HG02943 (cell line): ENCODE measurements at regions not wholly inside any gene's neighbourhood (a gene's known extent, or its start where the extent isn't known, plus 50 kb on each side); places are given as distances from the start of the nearest gene placed in this dataset.

ENCODE experiments used
- ATAC-seq: cut with Tn5 transposase; IDR thresholded peaks from one replicate; pipeline ENCODE4 v1.9.1; 2021; ENCODE audit warnings: mild to moderate bottlenecking, low read depth, moderate library complexity; ENCODE audit not compliant: unreplicated experiment

DNA sequence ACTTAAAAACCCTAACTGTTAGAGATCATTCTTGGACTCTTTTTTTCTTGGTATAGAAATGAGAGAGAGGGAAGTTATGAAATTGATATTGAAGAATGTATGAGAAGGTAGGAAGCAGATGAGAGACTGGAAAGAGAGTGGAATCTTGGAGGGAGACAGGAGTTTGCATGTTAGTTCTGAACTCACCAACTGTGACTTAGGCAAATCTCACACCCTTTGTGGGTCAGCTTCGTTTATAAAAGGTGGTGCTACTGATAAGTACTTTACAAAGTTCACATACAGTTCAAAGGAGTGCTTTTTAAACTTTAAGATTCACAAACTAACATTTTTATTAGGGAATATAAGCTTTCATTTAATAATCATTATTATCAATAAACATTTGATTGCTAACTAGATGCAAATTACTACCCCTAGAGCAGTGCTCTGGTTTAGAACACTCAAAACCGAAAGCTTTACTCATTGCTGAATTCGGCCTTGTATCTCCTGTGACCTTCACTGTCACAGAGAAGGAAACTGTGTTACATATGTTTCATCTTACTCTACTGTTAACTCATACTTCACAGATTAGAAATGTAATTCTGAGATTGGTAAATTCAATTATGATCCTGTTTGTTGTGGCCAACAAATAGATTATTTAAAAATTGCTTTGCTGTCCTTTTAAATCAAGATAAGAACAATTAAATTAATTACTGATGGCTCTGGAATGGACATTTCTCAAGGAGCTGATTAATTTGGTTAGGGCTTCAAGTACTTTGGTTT is 143.2 kb downstream of the RMI1 start:
- peak; percentile 97 for ATAC-seq

DNA sequence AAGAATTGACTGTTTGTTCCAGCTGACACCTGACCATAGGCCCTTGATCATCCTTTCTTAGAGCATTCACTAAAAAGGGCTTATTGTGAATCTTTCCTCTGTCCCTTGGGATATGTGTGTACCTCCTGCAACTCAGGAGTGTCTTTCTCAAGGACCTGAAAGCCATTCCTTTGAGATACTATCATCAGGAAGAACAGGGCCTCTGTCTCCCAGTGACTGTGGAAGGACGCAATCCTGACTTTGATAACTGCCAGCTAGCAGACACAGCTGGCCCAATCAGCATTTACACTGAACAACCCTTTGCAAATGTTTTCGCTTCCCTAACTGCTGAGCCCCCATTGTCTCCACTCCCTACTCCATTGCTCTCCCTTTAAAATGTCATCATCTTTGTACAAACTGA is 144.4 kb downstream of the RMI1 start:
- ATAC-seq: no peak

DNA sequence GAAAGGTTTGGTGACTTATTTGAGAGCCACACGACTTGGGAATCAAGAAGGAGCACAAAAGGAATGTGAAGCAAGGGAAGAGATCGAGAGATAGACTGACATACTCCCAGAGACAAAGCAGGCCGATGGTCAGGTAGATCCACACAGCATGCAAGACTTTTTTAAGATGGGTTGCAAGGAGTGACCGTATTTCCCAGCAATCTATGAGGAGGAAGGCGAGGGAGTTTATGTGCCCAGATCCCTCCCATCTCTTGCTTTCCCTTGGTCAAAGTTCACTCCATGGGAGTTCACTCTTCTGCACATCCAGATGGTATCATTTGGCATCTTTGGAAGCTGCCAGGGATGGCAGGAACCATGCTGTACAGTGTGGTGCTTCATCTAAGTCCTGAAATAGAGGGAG is 148.9 kb downstream of the RMI1 start:
- no peak for ATAC-seq

DNA sequence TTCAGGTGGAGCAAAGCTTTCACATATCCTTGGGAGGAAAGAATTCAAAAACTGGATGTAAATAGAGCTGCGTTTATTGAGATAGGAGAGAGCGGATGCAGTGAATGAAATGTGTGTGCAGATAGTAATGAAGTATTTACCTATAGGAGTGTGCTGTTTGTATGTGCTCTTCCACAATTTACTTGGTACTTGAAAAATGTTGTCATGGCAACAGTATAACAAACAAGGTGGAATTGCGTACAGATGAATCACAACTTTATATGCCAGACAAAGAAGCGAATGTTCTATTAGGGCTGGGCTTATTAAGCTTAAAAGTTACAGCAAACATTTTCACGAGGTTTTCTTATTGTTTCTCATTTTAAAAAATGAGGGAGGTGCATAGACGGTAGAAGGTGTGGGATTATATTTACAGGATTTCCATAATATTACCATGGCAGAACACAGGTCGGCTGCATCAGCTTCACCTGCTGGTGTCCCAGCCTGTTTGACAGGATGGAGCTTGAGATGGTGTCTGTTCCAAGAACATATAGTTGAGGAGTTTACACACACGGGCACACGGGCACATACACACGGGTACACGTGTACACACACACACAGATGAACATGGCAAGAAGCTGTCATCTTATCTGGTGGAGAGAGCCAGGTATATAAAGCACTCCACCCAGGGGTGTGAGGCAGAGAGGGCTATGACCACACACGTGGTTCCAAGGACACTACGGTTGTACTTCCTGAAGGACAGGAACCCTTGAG is 155.7 kb downstream of the RMI1 start:
- no peak for ATAC-seq

DNA sequence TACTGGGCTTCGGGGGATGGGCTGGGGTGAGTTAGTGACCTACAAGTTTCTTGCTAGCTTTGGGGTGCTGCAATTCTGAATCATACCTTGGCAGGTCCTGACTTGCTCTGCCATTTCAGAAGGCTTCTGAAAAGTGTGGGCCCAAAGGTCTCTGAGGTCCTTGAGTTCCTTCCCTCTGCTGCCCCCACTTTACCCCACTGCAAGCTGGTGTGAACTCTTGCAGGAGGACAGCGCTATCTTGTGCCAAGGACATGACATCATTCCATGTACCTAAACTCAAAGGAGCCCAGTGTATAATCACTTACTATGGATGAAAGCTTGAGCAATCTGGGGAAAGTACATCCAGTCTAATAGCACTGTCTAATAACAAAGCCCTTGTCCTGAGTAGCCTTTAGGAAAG is 157.4 kb downstream of the RMI1 start:
- no peak for ATAC-seq

DNA sequence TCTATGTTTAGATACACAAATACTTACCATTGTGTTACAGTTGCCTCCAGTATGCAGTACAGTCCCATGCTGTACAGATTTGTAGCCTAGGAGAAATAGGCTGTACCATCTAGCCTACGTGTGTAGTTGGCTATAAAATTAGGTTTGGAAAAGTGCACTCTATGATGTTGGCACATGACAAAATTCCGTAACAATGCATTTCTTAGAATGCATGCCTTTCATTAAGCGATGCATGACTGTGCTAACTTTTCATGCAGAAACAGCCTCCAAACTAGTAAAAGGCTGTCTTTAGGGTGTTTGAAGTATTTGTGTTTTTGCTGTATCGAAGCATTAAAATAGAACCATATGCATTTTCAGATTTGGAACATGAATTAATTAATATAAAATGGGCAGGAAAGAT is 157.9 kb downstream of the RMI1 start:
- ATAC-seq: no peak

DNA sequence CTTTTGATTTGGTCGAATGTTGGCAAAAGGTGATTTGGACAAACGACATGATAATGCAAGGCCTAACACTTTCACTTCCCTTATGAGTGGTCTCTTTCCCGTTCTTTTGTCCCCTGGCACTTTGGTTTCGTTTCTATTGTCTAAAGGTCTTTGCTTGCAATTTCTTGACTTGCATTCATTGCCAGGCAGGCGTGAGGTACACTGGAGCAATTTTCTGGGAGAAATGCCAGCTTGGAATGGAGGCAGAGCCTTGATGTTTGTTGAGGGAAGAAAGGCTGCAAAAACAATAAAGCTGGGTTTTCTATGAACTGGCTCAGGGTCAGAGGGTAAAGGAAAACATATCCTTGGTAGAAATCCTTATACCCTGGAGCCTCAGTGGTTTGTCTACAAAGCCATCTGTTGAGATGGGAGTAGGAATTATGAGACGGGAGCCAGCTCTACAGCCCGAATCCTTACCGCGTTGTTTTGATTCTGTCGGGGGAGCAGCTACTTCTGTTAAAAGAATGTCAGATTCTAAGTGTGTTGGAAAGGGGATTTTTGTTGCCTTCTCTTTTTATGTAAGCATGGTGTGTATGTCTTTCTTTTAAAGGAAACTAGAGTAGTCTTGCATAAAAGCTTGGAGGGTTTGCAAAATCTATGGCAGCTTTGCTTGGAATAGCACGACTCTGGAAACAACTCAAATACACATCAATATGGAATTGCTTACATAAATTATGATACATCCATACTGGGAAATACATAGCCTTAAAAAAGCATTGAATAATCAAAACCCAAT is 158.9 kb downstream of the RMI1 start:
- ATAC-seq: no peak

DNA sequence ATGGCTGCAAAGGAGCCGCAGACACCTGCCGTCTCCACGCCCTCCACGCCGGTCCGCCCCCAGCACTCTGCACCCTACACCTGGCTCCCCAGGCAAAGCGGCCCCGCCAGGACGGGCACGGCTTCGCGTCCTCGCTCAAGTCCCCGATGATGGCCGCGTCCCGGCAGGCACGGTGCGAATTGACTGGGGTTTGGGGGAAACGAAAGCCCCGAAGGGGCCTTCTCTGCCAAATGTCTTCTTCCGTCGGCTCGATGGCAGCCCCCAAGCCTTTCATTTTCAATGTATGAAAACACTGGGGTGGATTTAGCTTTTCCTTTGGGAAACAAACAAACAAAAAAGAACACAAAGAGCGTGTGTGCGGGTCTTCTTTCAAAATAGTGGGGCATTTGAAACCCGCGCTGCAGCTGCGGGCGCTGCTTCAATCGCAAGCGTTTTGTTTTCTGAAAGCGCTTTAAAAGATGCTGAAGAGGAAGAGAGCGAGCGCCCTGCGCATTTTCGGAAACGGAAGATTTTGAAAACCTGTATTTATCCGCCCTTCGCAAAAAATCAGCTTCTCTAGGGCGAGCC is 160.0 kb downstream of the RMI1 start:
- no peak for ATAC-seq

DNA sequence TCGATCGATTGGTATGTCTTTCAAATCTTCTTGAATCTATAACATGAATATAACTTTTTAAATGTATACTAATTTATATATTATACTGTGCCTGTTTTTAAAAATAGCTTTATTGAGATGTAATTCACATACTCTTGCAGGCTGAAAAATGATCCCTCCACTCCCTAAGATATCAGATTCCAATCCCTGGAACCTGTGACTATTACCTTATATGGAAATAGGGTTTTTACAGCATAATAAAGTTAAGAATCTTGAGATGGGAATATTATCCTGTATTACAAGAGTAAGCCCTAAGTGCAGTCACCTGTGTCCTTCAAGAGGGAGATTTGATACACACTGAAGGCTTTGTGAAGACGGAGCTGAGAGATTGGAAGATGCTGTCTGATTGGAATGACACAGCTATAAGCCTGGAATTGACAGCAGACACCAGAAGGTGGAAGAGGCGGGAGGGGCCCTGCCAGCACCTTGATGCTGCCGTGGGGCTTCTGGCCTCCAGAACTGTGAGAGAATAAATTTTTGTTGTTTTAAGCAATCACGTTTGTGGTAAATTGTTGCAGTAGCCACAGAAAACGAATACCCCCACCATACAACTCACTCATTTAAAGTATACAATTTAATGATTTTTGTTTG is 161.3 kb downstream of the RMI1 start:
- ATAC-seq: no peak

DNA sequence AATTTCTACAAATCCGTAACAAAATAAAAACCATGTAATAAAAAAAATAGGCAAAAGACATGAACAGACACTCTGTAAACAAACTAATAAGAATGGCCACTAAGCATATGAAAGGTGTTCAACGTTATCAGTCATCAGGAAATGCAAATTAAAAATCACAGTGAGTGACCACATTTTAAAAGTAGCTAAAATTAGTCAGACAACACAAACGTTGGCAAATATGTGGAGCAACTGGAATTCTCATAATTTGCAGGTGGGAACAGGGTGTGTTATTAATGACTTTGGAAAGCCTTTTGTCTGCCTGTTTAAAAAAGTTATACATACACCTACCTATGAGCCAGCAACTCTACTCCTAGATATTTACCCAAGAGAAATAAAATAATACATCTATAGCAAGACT is 164.4 kb downstream of the RMI1 start:
- ATAC-seq: no peak

DNA sequence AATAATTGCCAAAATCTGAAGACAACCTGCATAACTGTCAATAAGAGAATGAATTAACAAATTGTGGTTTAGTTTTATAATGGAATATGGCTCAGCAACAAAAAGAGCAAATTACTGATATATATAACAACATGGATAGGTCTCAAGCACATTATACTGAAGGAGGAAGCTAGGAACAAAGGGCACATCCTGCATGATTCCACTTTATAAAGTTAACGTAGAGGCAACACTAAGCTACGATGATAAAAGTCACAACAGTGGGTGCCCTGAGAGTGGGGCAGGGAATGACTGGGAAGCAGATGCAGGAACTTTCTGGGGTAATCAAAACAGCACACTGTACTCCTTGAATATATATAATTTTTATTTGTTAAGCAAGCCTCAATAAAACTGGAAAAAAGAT is 165.2 kb downstream of the RMI1 start:
- no peak for ATAC-seq

DNA sequence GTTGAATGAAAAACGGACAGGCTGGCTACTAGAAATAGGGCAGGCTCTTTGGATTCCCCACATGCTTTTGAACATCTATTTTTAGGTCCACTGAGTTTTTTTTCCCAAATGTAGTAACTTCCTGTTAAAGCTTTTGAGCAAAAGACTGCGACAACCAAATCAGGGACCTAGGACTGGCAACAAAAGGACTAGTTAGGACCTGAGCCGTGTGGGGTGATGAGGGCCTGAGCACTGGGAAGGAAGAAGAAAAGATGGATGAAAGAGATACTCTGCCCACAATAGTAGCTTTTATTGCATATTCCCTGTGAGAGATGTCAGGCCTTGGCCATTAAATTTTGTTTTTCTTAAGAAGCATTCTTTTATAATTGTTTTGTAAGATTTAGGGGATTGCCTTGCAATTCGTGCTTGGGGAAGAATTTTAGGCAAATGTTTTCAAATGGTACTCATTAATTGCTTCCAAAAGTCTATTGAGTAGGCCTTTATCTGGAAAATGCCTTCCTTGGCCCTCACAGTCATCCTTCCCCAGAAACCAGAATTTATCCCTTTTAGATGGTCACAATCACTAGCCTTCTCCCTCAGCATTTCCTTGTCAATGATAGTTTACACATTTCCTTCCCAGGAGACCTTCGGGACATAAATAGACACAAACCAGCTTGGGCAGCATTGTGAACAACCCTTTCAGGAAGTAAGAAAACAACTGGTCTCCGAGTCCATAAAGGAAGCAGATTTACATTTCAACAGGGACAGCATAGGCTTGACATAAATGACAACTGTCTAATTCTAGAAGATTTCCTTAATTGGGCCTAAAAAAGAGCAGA is 166.5 kb downstream of the RMI1 start:
- ATAC-seq: no peak

DNA sequence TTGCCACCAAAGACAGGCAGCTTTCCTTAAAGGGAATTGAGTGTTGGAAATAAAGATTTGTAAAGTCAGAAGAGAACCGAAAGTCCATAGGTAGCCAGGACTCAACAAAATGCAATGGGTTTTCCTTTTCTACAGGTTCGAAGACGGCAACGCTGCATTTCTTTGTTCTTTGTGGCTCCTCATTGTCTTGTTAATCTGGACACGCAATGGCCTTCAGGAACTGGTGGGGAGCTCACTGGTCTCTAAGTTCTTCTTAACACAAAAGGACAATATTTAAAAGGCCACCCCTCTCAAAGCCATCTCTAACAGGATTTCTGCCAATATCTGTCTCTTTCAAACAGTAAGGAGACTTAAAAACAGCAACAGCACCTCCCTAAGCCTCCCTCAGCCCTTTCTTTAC is 170.6 kb downstream of the RMI1 start:
- no peak for ATAC-seq

DNA sequence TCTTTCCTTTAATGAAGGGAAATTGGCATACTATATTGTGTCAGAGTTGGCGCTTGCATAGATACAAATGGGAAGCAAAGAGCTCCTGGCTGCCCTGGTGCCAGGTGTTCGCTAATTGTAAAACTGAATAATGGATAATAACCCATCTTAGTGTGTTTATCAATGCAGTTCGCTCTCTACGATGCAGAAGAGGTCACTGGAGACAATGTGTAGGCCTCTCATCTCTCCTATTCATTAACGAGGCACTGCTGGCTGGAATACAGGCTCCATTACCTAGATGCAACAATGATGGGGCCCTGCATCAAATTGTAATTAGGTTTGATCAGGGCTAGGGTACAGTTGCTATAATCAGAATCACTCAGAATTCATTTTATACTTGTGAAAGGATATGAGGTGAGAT is 171.0 kb downstream of the RMI1 start:
- no peak for ATAC-seq

DNA sequence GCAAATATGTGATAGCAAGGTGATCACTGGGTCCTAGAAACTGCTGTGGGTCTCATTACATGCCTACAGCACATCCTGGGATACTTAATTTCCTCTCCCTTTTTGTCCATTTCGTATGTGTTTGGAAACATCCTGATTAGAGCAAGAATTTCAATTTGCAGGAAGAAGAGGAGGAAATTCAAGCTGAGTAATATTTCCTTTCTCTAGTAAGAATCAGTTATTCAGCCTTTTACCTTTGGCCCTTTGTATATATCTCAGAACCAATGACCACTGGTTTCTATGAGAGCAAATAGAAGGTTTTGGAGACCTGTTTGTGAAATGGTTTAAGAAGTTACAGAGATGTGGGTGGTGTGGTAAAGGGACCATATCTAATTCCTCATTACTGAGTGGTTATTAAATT is 171.6 kb downstream of the RMI1 start:
- no peak for ATAC-seq

DNA sequence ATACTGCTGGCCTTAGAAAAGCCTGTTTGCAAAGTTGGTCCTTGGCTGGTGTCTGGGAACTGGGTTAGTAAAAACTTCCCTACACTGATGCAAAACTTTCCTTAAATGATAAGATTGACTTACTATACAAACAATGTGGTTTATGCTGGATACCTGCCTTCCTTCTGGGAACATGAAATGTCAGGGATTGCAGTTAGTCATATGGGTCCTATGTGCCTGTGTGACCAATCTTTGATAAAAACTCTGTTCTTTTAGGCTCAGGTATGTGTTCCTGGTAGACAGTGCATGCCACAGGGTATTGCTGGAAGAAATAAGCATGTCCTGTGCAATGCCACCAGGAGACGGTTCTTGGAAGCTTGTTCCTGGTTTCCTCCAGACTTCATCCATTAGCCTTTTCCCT is 173.3 kb downstream of the RMI1 start:
- no peak for ATAC-seq

DNA sequence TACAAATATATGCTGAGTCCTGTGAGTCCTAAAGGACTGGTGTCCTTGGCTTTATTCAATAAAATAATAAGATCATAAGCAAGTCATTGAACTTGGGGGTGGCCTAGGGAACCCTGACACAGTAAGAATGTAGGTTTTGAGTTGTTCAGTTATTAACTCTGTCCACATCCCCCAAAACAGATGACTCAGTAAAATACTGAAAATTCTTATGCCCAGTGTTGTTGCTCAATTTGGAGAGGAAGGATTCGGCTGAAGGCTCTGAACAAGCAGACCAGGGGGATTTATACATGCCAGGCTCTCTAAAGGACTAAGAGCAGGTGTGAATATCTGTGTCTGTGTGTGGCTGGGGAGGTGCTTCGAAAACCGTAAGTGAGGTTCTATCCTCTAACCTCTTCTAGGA is 173.7 kb downstream of the RMI1 start:
- ATAC-seq: no peak

DNA sequence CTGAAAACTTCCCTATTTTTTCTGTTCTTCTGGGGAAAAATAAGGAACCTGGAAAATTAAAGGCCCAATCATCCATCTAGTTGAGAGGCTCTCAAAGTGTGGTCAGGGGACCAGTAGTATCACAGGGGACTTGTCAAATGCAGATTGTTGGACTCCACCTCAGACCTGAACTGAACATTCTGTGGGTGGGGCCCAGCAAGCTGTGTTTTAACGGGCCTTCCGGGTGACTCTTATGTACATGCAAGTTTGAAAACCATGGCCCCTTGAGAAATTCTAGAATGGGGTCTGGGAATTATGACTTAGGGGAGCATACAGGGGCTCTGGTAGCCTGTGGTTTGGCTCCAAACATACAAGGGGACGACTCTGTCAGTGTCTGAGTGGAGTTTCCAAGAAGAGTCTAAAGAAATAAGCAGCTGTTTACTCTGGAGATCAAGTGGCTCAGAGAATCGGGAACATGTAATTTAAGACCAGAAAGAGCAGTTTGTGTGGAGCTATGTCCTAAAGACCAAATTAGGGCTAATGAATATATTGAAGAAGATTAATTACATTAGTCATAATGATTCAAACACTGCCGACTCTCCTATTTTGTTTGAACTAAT is 177.4 kb downstream of the SLC28A3 start:
- ATAC-seq: no peak

DNA sequence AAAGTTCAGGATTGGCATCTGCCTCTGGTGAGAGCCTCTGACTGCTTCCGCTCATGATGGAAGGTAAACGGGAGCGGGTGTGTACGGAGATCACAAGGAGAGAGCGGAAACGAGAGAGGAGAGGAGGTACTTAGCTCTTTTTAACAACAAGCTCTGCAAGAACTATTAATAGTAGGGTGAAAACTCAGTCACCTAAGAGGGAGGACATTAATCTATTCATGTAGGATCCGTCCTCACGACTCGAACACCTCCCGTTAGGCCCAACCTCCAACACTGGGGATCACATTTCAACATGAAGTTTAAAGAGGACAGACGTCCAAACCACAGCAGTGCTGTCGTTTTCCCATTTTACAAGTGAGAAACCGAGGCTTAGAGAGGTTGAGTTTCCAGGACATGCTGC is 173.7 kb downstream of the SLC28A3 start:
- no peak for ATAC-seq
